ENCODE measurements at regions not wholly inside any gene's neighbourhood (a gene's known extent, or its start where the extent isn't known, plus 50 kb on each side); places are given as distances from the start of the nearest gene placed in this dataset.

DNA sequence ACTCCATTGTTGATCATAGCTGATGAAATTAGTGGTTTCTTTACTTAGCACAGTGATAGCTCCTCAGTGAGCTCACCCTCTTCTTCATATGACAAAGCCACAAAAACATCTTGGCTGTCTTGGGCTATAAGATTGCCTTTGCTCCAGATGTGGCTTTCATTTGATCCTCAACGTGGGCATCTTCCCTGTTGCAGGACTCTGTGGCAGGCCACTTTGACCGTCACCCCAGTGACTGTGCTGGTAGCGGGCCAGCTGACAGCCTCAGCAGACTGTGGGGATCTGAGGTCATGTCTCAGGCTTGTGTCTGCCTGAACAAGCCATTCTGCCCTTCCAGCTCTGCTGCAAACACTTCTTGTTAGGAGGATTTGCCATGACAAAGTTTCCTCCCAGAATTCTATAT is 422.2 kb downstream of the NR2F1-AS1 start:
- DNase-seq = no peak

DNA sequence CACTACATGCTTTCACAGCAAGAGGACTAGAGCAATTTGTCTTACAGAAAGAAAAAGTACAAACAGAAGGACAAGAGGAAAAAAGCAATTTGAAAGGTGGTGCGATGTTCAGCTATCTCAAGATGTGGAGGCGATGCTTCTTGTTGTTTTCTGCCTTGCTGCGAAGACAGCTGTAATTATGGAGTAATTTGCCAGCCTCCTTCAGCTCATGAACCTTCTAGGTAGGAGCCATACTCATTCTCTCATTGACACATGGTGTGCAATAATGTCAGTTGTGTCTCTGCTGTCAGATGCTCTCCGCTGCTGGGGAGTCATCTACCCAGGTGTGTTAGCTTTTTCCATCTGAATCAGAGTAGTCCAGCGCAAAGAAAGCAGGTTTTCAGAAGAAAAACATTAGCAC is 424.5 kb downstream of the NR2F1-AS1 start:
- no peak for DNase-seq

- no peak for DNase-seq
Measured at GRCh38 chr5:93154535-93154934, 426.5 kb downstream of the NR2F1-AS1 start.

- no peak for DNase-seq
Measured at GRCh38 chr5:93153461-93153860, 427.6 kb downstream of the NR2F1-AS1 start.

- DNase-seq = no peak
Measured at GRCh38 chr5:93151896-93152295, 429.1 kb downstream of the NR2F1-AS1 start.

DNA sequence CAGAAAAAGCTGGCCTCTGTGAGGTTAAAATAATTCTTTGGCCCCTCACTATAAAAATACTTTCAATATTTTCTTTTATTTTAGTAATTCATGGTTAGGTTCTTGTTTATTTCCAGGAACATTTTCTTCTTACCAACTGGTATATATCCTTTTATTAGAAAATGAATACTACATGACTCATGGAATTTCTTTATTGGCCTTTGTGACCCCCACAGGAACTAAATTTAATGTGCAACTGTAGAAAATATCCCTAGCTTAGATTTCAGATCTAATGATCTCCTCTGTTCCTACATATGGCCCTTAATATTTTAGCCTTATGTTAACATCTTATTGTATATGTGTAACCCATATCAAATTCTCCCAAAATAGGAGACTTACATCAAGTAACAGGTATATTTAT is 429.9 kb downstream of the NR2F1-AS1 start:
- DNase-seq = no peak

DNA sequence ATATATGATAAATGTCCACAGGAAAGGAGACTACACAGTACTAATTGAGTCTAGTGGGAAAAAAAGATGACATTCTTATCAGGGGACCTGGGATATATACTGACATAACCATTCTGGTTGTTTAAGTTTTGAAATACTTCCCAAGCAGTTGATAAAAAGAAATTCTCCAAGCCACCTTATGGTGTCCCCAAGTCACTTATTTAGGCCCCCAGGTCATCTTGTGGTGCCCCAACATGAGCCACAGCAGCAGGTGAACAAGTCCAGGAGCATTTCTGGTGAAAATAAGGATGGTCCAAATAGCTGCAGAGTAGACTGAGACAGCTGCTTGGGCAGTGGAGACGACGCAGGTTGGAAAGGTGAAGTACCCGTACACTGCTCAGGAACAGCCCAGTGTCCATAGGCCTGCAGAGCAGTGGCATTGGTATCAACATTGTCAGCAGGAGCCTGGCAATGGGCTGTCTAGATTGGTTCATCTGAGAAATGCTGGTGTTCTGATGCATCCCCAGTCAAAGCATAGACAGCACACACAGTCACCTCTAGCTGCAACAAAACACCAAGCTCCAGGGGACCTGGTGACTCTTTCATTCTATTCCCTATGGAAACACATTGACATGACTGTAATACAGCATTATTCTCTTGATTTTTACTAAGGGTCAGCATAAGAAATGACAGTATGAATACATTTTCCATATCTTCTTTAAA is 430.6 kb downstream of the NR2F1-AS1 start:
- DNase-seq = no peak

- DNase-seq = no peak
Measured at GRCh38 chr5:93145767-93146166, 435.3 kb downstream of the NR2F1-AS1 start.

DNA sequence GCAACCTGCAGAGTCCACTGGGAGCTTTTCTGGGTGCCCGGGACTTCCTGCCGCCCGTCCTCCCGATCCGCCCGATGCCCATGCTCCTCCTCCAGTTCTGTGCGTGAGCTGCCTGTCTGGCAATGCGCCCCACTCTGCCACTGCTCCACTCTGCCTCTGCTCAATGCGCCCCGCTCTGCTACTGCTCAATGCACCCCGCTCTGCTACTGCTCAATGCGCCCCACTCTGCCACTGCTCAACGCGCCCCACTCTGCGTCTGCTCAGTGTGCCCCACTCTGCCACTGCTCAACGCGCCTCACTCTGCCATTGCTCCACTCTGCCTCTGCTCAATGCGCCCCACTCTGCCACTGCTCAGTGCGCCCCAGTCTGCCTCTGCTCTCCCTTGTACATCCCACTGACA is 436.0 kb downstream of the NR2F1-AS1 start:
- no peak for DNase-seq

DNA sequence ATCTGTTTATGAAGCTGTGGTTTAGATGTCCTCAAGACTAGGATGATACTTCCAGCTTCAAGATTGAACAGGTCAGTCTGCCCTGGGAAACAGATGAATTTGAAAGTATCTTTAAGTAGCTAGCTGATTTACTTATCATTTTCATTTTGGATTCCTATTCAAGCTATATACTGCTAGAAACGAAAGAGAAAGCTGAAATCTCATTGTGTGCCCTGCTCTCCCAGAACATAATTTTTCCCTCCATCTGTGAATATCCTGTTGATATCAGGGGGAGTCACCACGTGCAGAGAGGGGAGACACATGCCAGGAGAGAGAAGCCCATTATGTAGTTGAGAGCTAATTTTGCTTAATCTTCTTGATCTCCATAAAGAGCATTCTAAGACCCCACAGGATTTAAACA is 439.1 kb downstream of the NR2F1-AS1 start:
- no peak for DNase-seq

DNA sequence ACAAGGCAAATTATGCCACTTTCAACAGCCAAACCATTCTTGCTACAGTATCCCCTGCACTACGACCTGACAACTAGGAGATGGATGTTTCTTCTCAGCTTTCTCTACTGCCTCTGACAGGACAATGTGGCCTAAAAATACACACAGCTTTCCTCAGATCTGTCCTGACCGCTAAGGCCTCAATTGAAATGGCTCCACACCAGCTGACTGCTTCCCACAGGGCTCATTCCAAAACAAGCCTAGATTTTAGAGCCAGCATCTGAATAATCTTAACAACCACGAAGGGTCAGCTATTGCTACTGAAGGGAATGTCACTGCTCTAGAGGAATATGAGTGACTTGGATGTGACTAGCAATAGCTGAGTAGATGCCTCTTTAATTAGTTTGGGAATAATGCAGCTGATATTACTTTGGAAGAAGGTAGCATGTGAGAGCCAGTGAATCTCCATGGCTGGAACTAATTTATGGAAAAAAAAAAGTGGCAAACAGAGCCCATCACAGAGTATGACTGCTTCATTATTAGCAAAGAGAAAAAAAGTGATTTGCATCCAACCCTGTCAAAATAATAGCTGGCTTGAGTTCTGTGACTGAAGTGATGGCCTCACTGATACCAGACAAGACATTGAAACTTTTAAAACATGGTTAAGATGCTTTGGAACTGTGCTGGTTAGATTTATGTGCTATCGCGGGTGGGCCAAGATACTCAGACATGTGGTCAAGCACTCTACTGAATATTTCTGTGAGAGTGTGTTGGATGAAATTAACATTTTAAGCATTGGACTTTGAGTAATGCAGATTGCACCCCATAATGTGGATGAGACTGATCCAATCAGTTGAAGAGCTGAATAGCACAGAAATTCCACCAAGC is 450.2 kb downstream of the NR2F1-AS1 start:
- no peak for DNase-seq

- no peak for DNase-seq
Measured at GRCh38 chr5:93126634-93127033, 454.4 kb downstream of the NR2F1-AS1 start.

DNA sequence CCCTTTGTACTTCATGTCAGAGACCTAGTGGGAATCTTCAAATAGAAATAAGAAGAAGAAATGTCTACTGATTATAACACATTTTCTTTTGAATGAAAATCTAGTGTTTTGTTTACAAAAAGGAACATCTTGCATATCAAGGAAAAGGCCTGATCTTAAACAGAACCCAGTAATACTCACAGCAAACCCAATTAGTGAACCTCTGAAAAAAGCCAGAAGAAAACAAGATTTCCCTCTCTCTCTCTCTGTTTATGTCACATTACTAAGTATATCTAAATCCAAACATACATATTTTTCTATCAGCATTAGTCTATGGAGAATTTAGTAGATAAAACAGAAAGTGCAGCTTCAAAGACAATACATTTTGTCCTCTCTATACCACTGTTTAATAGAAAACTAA is 457.9 kb downstream of the NR2F1-AS1 start:
- no peak for DNase-seq

GRCh38 chr5:93122446-93122845 is 458.6 kb downstream of the NR2F1-AS1 start:
- DNase-seq = no peak

DNA sequence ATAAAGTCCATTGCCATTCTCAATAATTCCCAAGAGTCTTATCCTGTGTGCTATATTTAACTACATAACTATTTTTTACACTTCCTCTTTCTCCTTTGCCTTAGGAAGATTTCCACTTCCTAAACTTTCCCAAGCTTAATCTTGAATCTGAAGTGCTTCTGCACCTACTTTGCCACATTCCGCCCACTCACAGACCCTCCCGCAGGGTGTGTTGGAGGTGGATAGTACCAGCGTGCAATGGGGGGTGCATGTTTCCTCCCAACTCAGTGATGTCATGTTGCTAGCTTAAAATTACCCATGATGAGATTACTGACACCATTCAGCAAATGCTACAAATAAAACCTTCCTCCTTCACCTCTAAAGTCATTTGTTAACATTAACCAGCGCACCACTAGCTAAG is 460.2 kb downstream of the NR2F1-AS1 start:
- DNase-seq = no peak

DNA sequence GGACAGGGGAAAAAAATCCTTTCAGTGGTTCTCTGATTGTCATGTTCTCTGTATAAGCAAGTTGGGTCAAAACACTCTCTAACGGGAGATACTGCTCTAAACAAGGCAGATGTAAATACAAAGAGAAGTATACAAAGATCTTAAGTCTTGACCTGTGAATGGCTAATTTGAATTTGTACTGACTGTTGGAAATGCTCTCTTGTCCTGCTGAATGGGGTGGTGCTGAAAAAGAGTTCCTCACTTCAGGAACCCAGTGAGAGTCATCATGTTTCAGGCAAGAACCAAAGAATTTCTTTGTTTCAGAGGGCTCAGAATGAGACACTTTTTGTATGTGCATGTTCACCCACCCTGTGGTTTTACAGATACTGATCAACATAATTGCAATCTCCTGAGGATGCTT is 461.0 kb downstream of the NR2F1-AS1 start:
- no peak for DNase-seq

DNA sequence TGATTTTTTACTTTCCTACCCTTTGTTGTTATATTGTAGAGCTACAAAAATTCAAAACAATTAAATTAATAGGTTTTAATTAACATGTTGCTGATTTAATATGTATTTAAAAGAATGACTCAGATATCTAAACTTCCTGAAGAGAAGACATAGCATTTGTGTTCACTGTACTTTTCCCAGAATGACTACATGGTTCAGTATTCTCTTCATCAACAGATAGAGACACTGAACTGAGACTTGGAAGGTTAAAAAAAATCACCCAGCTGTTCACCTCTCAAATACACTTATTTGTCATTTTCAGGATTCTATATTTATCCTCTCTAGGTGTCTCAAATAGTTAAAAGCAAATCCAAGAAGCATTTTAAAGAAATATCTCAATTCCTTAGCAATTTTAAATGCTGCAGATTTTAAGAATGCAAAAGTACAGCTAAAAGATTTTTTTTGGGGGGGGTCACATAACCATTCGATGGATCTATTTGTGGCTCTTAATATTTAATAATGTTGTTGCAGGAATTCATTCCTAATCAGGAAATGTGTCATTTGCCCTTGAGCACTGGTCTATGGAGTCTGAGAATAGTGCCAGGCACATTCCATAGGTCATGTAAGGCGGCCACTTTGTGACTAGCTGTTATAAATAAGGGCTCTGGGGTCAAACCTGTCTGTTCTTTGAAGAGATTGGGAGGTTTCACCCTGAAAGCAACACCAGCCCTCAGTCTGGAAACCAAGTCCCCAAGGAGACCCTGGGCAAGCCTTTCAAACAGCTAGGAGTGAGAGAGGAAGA is 463.1 kb downstream of the NR2F1-AS1 start:
- DNase-seq = no peak

DNA sequence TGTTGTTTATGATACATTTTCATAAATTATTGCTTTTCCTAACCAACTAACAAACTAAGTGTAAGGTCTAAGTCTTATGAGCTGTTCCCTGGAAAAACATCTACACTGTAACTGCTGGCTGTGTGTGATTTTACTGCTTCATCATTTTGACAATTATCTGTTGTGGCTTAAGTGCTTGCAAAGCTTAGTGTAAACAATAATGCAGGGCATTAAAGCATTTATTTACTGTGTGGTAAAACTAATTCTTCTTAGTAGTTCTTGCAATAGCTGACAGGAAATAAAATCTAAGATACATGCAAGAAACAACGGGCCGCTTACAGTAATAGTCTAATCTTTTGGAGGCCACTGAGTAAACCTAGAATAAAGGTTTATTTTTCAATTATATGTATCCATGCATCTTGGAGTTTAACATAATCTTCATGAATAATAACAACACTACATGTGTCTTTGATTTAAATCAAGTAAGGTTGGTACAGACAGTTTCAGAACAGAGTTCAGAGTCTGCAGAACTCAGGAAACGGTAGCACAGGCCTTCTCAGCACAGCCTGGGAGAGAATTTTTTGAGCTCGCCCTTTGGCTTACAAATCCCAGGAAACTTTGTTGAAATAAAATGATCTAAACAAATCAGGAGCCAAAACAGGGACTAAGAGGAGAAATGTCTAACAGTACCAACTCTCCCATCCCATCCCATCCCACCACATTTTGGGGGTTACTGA is 473.1 kb downstream of the NR2F1-AS1 start:
- no peak for DNase-seq

- DNase-seq = no peak
Measured at GRCh38 chr5:93107141-93107540, 473.9 kb downstream of the NR2F1-AS1 start.

DNA sequence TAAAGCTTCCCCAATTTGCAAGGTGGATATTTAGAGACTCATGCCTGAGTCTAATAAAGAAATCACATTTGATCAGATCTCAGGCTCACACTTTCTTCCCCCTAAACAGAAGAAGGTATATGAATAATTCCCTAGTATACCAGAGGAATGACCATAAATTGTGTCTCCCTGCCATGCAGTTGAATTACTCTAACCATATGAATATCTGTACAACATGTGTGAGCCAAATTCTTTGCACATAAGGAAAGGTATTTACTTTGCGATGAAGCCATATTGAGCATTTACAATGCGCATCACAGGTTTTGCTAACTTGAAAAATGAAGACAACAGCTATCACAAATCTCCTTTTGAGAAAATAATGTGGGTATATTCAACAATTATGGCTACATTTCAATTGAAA is 479.4 kb downstream of the NR2F1-AS1 start:
- DNase-seq = no peak

GRCh38 chr5:93100976-93101375 is 480.0 kb downstream of the NR2F1-AS1 start:
- DNase-seq = no peak

GRCh38 chr5:93100428-93100827 is 480.6 kb downstream of the NR2F1-AS1 start:
- DNase-seq = no peak

GRCh38 chr5:93099902-93100347 is 481.1 kb downstream of the NR2F1-AS1 start:
- DNase-seq = no peak
